ENCODE measurements at regions not wholly inside any gene's neighbourhood (a gene's known extent, or its start where the extent isn't known, plus 50 kb on each side); places are given as distances from the start of the nearest gene placed in this dataset.
A peak's percentile ranks its signal among the peaks of the same experiment; 100 is the strongest.

DNA sequence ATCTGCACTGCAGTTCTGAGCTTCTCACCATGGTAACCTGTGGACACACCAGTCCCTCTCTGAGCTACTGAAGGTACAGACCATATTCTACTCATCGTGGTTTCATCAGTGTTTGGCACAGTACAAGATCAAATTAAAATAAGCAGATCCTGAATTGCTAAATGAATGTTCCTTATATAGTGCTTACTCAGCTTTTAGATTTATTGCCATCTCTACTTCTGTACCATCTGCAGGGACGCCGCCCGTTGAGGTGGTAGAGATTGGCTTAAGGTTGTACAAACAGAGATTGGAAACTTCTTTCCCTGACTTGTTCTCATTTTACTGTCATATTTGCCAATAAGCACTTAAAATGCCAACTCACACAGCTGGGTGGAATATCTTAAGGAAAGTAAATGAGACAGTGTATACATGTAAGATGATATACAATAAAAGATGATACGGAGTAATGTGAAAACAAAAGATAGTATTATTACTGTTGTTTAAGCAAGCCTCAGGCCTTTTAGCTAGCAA lies 223.4 kb upstream of the FOXQ1 start (continued):
- no peak for TF ChIP-seq ZNF121 (tag by site-specific recombination; IDR thresholded peaks at IDR 0.05)
- TF ChIP-seq, protein P1, sequence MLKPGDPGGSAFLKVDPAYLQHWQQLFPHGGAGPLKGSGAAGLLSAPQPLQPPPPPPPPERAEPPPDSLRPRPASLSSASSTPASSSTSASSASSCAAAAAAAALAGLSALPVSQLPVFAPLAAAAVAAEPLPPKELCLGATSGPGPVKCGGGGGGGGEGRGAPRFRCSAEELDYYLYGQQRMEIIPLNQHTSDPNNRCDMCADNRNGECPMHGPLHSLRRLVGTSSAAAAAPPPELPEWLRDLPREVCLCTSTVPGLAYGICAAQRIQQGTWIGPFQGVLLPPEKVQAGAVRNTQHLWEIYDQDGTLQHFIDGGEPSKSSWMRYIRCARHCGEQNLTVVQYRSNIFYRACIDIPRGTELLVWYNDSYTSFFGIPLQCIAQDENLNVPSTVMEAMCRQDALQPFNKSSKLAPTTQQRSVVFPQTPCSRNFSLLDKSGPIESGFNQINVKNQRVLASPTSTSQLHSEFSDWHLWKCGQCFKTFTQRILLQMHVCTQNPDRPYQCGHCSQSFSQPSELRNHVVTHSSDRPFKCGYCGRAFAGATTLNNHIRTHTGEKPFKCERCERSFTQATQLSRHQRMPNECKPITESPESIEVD (tag by site-specific recombination; IDR thresholded peaks at IDR 0.05): peak; percentile 71
- no peak for TF ChIP-seq MEIS1 (CRISPR knock-in tag; IDR thresholded peaks at IDR 0.05; ENCODE audit: borderline replicate concordance)
- peak; percentile 68 for TF ChIP-seq ZXDB (tag by site-specific recombination; IDR thresholded peaks at IDR 0.05)
- no peak for TF ChIP-seq ZNF169 (tag by site-specific recombination; IDR thresholded peaks at IDR 0.05)
- TF ChIP-seq ZNF221 (tag by site-specific recombination; IDR thresholded peaks at IDR 0.05; ENCODE audit: borderline replicate concordance): no peak
- TF ChIP-seq, protein P2, sequence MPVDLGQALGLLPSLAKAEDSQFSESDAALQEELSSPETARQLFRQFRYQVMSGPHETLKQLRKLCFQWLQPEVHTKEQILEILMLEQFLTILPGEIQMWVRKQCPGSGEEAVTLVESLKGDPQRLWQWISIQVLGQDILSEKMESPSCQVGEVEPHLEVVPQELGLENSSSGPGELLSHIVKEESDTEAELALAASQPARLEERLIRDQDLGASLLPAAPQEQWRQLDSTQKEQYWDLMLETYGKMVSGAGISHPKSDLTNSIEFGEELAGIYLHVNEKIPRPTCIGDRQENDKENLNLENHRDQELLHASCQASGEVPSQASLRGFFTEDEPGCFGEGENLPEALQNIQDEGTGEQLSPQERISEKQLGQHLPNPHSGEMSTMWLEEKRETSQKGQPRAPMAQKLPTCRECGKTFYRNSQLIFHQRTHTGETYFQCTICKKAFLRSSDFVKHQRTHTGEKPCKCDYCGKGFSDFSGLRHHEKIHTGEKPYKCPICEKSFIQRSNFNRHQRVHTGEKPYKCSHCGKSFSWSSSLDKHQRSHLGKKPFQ (tag by site-specific recombination; IDR thresholded peaks at IDR 0.05): no peak
- TF ChIP-seq ZFP3 (tag by site-specific recombination; IDR thresholded peaks at IDR 0.05; ENCODE audit: low read depth): no peak
- TF ChIP-seq ZNF175 (tag by site-specific recombination; IDR thresholded peaks at IDR 0.05): no peak

DNA sequence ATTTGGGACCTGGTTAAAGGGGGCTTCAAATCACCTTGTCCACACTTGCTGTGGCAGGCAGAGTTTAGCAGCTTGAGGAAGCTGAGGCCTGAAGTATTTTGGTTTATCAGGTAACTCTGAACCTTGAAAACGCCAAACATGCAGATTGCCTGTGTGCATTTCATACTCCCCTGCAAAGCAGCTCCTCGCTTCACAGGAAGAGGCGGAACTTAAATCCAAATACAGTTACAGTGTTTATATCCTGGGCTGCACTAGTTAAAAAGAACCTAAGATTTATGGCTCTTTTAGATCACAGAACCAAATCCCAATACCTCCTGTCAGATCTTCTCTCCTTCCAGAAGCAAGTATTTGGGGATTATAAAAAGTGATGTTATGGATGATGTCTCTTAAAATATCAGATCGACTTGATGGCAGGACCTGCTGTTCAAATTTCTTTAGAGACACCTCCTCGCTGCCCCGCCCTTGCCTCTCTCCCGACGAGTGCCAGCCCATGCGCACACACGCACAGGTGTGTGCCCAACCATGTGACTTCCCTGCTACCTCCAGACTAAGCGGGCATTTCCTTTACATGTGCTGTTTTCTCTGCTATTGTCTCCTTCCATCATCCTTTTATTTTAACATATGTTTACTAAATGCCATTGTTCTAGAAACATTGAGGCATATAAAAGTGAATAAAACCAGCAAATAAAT lies 224.6 kb upstream of the FOXQ1 start:
- H3K27ac ChIP-seq (ENCODE audit: extremely low read depth, low read depth, low read length): peak overlapping the region; percentile 66
- no peak overlapping the region for H3K4me3 ChIP-seq (ENCODE audit: low read depth, low read length)
- no peaks in the 10 kb centered on the region for H3K36me3 ChIP-seq (ENCODE audit: control insufficient read depth in 2 of 2, insufficient read depth in 1 of 2, low read length in 2 of 2)
- H3K9me3 ChIP-seq (ENCODE audit: control insufficient read depth, insufficient read depth, low read depth, low read length): no peaks in the 10 kb centered on the region
- H3K4me1 ChIP-seq (ENCODE audit: control insufficient read depth, insufficient read depth, low read length): peaks cover 19% of the 10 kb centered on the region
- POLR2A ChIA-PET: no interaction called here
- CTCF ChIA-PET: no interaction called here
- TF ChIP-seq ZBTB20 (tag by site-specific recombination; IDR thresholded peaks at IDR 0.05) (0 out of 2 replicates have a peak, but pooled peaks have one; percentile 22), ZNF423 (tag by site-specific recombination; IDR thresholded peaks at IDR 0.05) (no peak)

DNA sequence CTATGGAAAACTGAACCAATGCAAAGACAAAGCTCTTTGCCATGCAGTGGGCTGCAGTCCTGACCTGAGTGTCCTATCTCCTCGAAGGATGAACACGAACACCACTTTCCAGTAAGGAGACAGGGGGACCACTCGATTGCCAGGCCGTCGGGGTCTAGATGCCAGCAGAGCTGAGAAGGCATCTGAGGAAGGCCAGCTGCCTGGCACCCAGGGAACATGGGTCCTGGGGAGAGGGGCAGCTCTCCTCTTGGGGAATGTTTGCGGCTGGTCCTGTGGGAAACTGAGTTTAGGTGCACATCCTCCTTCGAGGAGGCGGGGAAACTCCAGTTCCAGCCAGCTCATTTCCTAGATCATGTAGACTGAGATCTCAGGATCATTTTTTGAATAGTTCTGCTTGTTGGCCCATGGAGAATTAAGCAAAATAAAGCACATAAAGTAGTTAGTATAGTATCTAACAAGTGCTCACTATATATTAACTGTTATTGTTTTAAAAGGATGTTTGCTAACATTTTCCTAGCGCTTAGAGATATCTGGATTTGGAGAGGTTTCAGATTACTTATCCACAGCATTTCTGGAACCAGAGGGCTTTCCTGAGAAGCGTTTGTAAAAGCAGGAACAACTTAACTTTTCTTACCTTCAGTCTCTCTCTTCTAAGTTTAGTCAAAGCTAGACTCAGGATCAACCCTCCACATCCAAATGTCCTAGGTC lies 225.3 kb upstream of the FOXQ1 start:
- POLR2A ChIA-PET: no interaction called here

More for the DNA sequence above, 225.3 kb upstream of the FOXQ1 start:
- TF ChIP-seq, protein P3, sequence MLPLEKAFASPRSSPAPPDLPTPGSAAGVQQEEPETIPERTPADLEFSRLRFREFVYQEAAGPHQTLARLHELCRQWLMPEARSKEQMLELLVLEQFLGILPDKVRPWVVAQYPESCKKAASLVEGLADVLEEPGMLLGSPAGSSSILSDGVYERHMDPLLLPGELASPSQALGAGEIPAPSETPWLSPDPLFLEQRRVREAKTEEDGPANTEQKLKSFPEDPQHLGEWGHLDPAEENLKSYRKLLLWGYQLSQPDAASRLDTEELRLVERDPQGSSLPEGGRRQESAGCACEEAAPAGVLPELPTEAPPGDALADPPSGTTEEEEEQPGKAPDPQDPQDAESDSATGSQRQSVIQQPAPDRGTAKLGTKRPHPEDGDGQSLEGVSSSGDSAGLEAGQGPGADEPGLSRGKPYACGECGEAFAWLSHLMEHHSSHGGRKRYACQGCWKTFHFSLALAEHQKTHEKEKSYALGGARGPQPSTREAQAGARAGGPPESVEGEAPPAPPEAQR (tag by site-specific recombination; IDR thresholded peaks at IDR 0.05): no peak
- no peak for TF ChIP-seq ZNF416 (tag by site-specific recombination; IDR thresholded peaks at IDR 0.05)
- no peak for TF ChIP-seq GLIS2 (tag by site-specific recombination; IDR thresholded peaks at IDR 0.05)
- TF ChIP-seq, protein P4, sequence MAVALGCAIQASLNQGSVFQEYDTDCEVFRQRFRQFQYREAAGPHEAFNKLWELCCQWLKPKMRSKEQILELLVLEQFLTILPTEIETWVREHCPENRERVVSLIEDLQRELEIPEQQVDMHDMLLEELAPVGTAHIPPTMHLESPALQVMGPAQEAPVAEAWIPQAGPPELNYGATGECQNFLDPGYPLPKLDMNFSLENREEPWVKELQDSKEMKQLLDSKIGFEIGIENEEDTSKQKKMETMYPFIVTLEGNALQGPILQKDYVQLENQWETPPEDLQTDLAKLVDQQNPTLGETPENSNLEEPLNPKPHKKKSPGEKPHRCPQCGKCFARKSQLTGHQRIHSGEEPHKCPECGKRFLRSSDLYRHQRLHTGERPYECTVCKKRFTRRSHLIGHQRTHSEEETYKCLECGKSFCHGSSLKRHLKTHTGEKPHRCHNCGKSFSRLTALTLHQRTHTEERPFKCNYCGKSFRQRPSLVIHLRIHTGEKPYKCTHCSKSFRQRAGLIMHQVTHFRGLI (tag by site-specific recombination; IDR thresholded peaks at IDR 0.05): no peak
- TF ChIP-seq, protein P5, sequence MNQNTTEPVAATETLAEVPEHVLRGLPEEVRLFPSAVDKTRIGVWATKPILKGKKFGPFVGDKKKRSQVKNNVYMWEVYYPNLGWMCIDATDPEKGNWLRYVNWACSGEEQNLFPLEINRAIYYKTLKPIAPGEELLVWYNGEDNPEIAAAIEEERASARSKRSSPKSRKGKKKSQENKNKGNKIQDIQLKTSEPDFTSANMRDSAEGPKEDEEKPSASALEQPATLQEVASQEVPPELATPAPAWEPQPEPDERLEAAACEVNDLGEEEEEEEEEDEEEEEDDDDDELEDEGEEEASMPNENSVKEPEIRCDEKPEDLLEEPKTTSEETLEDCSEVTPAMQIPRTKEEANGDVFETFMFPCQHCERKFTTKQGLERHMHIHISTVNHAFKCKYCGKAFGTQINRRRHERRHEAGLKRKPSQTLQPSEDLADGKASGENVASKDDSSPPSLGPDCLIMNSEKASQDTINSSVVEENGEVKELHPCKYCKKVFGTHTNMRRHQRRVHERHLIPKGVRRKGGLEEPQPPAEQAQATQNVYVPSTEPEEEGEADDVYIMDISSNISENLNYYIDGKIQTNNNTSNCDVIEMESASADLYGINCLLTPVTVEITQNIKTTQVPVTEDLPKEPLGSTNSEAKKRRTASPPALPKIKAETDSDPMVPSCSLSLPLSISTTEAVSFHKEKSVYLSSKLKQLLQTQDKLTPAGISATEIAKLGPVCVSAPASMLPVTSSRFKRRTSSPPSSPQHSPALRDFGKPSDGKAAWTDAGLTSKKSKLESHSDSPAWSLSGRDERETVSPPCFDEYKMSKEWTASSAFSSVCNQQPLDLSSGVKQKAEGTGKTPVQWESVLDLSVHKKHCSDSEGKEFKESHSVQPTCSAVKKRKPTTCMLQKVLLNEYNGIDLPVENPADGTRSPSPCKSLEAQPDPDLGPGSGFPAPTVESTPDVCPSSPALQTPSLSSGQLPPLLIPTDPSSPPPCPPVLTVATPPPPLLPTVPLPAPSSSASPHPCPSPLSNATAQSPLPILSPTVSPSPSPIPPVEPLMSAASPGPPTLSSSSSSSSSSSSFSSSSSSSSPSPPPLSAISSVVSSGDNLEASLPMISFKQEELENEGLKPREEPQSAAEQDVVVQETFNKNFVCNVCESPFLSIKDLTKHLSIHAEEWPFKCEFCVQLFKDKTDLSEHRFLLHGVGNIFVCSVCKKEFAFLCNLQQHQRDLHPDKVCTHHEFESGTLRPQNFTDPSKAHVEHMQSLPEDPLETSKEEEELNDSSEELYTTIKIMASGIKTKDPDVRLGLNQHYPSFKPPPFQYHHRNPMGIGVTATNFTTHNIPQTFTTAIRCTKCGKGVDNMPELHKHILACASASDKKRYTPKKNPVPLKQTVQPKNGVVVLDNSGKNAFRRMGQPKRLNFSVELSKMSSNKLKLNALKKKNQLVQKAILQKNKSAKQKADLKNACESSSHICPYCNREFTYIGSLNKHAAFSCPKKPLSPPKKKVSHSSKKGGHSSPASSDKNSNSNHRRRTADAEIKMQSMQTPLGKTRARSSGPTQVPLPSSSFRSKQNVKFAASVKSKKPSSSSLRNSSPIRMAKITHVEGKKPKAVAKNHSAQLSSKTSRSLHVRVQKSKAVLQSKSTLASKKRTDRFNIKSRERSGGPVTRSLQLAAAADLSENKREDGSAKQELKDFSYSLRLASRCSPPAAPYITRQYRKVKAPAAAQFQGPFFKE (tag by site-specific recombination; IDR thresholded peaks at IDR 0.05; ENCODE audit: borderline replicate concordance): no peak
- H3K27ac ChIP-seq (ENCODE audit: extremely low read depth, low read depth, low read length): peak overlapping the region; percentile 66
- CTCF ChIA-PET: interaction anchor here (0.6 to 1.2 kb wide), 2 partner anchors 17 to 917 kb away, joined by 3 to 5 read pairs; no protein-coding TSS in a partner anchor
- H3K4me1 ChIP-seq (ENCODE audit: control insufficient read depth, insufficient read depth, low read length): peaks cover 25% of the 10 kb centered on the region
- H3K9me3 ChIP-seq (ENCODE audit: control insufficient read depth, insufficient read depth, low read depth, low read length): no peaks in the 10 kb centered on the region
- no peak overlapping the region for H3K4me3 ChIP-seq (ENCODE audit: low read depth, low read length)
- no peaks in the 10 kb centered on the region for H3K36me3 ChIP-seq (ENCODE audit: control insufficient read depth in 2 of 2, insufficient read depth in 1 of 2, low read length in 2 of 2)
